GM20431 (cell line): ENCODE measurements at regions not wholly inside any gene's neighbourhood (a gene's known extent, or its start where the extent isn't known, plus 50 kb on each side); places are given as distances from the start of the nearest gene placed in this dataset.

Experiments used
- in situ Hi-C: fragments of 300-500 bp; cut with MseI, MboI; formaldehyde crosslinking; loops from one replicate; pipeline ENCODE4 v1.15.0; 2020; ENCODE audit warnings: low sequenced_read_pairs; ENCODE audit not compliant: unreplicated experiment

DNA sequence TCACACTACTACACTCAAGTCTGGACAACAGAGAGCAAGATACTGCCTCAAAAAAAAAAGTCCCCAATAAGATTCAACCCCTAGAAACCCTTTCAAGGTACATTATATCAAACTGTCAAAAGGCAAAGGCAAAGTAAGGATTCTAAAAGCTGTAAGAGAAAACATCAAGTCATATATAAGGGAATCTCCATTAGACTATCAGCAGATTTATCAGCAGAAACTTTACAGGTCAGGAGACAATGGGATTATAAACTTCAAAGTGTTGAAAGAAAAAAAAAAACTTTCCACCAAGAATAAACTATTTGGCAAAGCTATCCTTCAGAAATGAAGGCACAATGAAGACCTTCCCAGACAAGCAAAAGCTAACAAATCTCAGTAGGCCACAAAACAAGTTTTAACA is 63.5 kb upstream of the DMRT1 start:
- in situ Hi-C loops, result no loop called here

DNA sequence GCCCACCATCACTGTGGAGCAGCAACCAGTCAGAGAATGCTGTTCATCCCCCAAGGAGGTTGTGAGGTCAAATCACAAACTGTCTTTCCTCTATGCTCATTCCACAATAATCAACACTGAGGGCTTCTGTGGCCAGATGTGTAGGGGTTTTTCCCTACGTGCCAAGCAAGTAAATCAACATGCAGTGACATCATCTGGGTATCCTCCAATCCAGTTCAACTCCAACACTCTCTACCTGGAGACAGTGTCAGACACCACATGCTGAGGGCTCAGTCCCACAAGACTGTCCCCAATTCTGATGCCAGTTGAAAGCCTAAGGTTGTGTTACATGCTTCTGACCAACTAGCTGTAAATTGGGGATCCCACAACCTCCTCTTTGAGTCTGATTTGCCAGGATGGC is 57.3 kb upstream of the DMRT1 start:
- in situ Hi-C loops, result no loop called here

GRCh38 chr9:784916-785315 is 56.6 kb upstream of the DMRT1 start:
- in situ Hi-C loops, result no loop called here

GRCh38 chr9:785997-786396 is 55.5 kb upstream of the DMRT1 start:
- in situ Hi-C loops, result no loop called here

DNA sequence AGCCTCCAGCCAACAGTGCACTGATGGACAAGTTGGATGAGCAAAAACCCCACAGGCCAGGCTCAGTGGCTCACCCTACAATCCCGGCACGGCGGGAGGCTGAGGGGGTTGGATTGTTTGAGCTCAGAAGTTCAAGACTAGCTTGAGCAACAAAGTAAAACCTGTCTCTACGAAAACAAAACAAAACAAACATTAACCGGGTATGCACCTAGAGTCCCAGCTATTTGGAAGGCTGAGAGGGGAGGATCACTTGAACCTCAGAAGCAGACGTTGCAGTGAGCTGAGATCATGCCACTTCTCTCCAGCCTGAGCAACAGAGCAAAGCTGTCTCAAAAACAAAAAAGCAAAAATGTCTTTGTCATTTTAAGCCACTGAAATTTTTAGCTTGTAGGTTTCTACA is 55.1 kb upstream of the DMRT1 start:
- in situ Hi-C loops, result no loop called here

DNA sequence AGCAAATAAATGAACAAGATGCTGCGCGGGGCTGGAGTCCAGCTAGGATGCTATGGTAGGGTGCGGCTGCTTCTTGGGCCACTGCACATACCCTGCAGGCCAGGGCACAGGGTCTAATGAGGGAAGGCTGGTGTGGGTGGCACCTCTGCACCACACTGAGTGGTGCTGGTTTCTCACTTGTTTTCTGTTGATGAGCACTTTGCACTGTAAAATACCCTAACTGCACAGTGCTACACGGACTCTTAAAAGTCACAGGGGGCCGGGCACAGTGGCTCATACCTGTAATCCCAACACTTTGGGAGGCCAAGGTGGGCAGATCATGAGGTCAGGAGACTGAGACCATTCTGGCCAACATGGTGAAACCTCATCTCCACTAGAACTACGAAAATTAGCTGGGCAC is 52.7 kb upstream of the DMRT1 start:
- in situ Hi-C loops, result no loop called here
